Thoracic aorta (tissue), 2 donors: ENCODE measurements at regions not wholly inside any gene's neighbourhood (a gene's known extent, or its start where the extent isn't known, plus 50 kb on each side); places are given as distances from the start of the nearest gene placed in this dataset.

Experiments used
- ATAC-seq: fragments of 150-250 bp; one replicate; pipeline ENCODE4 v1.8.0; 2017; ENCODE audit warnings: low read depth; ENCODE audit not compliant: insufficient number of reproducible peaks, low FRiP score
- DNase-seq: peaks from one replicate; pipeline ENCODE4 v3.0.0-alpha.2; 2020; ENCODE audit warnings: low spot score
- H3K27ac ChIP-seq, 2 donors: fragments of 200-600 bp; sonication (generic); 1 replicate in 1 of 2; 2 replicates in 1 of 2; pipeline ENCODE4 v1.5.1; 2016; ENCODE audit warnings: mild to moderate bottlenecking in 2 of 2, moderate library complexity in 2 of 2
- H3K27me3 ChIP-seq: fragments of 200-600 bp; sonication (generic); replicated peaks from 2 replicates; pipeline ENCODE4 v1.6.0; 2016; ENCODE audit warnings: mild to moderate bottlenecking; ENCODE audit not compliant: insufficient read depth
- H3K36me3 ChIP-seq: fragments of 200-600 bp; sonication (generic); one replicate; pipeline ENCODE4 v1.5.1; 2016
- H3K4me1 ChIP-seq, 2 donors: fragments of 200-600 bp; sonication (generic); 1 replicate in 1 of 2; 2 replicates in 1 of 2; pipeline versions ENCODE4 v1.5.1 to v1.6.0; 2016; ENCODE audit warnings: low read depth in 2 of 2, mild to moderate bottlenecking in 1 of 2; ENCODE audit not compliant: control insufficient read depth in 1 of 2
- H3K4me3 ChIP-seq: fragments of 200-600 bp; sonication (generic); 2 replicates; pipeline ENCODE4 v1.5.1; 2016; ENCODE audit warnings: mild to moderate bottlenecking
- H3K9me3 ChIP-seq: fragments of 200-600 bp; sonication (generic); 2 replicates; pipeline ENCODE4 v1.5.1; 2016
- TF ChIP-seq, protein P1 (sequence below): fragments of 200-600 bp; sonication (generic); IDR thresholded peaks from one replicate; pipeline ENCODE4 v1.5.1; 2019; ENCODE audit warnings: antibody characterized with exemption

DNA sequence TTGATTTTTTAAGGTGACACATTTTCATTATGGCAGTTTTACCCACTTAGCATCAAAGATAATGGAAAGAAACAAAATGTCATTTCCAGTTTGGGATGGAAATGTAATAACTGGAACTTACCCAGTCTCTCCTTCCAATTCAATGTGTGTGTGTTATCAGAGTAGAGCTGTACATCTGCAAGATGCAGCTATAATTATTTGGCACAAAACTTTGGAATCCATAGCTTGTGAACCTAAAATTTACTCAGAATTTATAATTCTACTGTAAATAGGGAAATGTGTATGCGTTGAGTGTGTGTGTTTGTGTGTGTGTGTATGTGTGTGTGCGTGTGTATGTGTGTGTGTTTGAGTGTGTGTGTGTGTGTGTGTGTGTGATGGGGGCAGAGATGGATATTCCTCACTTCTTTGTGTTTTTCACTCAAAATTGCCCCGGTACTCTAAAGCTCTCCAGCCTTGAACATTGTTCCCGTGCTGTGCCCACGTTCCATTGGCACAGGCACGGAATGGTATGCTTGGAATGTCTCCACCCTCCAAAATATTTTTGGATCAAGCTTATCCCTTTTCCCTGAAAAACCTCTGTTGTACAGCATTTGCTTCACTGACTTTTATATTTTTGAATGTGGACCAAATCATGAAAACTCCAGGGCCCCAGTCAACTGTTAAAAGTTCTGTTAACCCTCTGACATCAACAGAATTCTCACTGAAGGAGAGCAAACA lies 150.2 kb upstream of the BMP4 start:
- H3K9me3 ChIP-seq: no peaks in the 10 kb centered on the region
- DNase-seq (no peak), ATAC-seq (peak; percentile 34)
- peak overlapping the region; percentile 29 to 75 for H3K27ac ChIP-seq
- H3K27me3 ChIP-seq: no peaks in the 10 kb centered on the region
- no peaks in the 10 kb centered on the region for H3K36me3 ChIP-seq
- H3K4me3 ChIP-seq: peak overlapping the region; percentile 30
- TF ChIP-seq, protein P1, sequence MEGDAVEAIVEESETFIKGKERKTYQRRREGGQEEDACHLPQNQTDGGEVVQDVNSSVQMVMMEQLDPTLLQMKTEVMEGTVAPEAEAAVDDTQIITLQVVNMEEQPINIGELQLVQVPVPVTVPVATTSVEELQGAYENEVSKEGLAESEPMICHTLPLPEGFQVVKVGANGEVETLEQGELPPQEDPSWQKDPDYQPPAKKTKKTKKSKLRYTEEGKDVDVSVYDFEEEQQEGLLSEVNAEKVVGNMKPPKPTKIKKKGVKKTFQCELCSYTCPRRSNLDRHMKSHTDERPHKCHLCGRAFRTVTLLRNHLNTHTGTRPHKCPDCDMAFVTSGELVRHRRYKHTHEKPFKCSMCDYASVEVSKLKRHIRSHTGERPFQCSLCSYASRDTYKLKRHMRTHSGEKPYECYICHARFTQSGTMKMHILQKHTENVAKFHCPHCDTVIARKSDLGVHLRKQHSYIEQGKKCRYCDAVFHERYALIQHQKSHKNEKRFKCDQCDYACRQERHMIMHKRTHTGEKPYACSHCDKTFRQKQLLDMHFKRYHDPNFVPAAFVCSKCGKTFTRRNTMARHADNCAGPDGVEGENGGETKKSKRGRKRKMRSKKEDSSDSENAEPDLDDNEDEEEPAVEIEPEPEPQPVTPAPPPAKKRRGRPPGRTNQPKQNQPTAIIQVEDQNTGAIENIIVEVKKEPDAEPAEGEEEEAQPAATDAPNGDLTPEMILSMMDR: no peak
- H3K4me1 ChIP-seq: peaks cover 15 to 34% of the 10 kb centered on the region in 2 donors

DNA sequence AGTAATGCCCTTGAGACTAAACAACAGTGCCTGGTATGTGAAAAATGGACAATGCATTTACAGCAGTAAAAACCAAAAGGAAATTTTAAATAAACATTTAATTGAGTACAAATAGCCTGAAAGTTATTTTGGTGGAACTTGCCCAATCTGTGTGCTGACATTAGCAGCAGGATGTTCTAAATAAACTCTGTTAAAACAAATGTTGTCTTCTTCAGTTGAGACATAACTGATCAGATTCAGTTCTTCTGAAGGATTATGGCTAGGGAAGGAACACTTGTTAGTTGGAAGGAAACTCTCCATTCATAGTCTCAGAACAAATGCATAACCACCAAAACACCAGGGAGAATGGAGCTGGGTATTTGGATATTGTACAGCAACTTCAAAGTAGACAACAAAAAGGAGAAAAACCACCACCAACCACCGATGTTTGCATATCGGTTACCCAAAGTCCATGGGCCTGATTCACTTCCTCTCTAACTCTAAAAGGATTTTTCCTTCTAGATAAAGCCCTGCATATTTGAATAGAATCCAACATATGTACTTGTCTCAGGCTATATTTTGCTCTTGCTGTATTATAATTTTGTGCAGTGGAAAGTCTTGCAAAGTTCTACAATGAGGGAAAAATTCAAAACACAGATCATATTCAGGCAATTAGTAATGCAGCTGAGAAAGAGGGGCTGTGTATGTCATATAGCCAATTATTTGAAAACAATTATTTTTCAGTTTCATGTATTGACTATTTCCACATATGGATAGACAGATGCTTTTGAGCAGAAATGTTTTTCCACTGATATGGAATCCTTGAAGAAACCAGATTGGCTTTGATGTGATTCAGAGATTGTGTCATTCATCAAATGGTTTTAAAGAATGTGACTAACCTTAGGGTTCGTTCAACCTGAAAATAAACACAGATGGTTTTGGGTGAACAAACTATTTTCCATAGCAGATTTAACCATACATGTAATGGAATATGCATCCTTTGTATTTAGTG lies 152.2 kb upstream of the BMP4 start:
- no peaks in the 10 kb centered on the region for H3K36me3 ChIP-seq
- H3K4me3 ChIP-seq: no peak overlapping the region
- no peaks in the 10 kb centered on the region for H3K27me3 ChIP-seq
- H3K4me1 ChIP-seq: peaks cover 15 to 34% of the 10 kb centered on the region in 2 donors
- ATAC-seq (no peak), DNase-seq (no peak)
- TF ChIP-seq, protein P1: no peak
- H3K27ac ChIP-seq: peak overlapping the region; percentile 31 to 50
- no peaks in the 10 kb centered on the region for H3K9me3 ChIP-seq

DNA sequence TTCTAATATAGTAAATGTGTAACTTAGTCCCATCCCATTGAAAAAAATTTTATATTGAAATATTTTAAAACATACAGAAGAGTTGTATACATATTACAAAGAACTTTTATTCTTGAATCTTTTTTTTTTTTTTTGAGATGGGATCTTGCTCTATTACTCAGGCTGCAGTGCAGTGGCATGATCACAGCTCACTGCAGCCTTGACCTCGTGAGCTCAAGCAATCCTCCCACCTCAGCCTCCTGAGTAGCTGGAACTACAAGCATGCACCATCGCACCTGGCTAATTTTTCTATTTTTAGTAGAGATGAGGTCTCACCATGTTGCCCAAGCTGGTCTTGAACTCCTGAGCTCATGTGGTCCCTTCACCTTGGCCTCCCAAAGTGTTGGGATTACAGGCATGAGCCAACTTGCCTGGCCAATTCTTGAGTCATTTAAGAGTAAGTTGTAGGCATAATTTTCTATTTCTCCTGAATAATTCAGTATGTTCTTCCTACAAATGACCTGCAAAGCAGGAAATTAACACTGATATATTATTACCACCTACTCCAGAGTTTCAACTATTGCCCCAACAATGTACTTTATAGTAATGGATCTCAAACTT lies 153.0 kb upstream of the BMP4 start:
- DNase-seq (no peak), ATAC-seq (no peak)
- H3K27me3 ChIP-seq: no peaks in the 10 kb centered on the region
- H3K36me3 ChIP-seq: no peaks in the 10 kb centered on the region
- peaks cover 15 to 34% of the 10 kb centered on the region in 2 donors for H3K4me1 ChIP-seq
- H3K4me3 ChIP-seq: no peak overlapping the region
- TF ChIP-seq, protein P1: no peak
- no peaks in the 10 kb centered on the region for H3K9me3 ChIP-seq
- H3K27ac ChIP-seq: no peak overlapping the region

DNA sequence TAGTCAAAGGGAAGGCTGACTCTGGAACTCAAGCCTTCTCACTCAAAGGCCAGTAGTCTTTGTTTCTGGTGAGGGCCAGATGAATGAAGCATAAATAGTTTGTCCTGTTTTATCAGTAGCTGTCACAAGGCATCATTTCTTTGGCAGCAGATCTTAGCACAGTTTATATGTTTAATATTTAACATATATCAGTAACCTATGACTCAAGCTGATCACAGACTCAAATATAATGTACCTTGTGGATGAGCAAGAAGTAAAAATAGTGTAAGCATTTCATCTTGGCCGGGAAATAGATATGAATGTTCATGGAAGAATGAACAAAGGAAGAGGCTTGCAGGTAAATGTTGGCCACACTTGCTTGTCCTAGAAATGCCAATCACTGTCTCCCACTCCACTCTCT lies 158.3 kb upstream of the BMP4 start:
- TF ChIP-seq, protein P1: no peak
- ATAC-seq (no peak), DNase-seq (no peak)
- no peaks in the 10 kb centered on the region for H3K9me3 ChIP-seq
- H3K36me3 ChIP-seq: no peaks in the 10 kb centered on the region
- H3K4me3 ChIP-seq: no peak overlapping the region
- H3K27me3 ChIP-seq: no peaks in the 10 kb centered on the region
- no peaks in the 10 kb centered on the region for H3K4me1 ChIP-seq
- H3K27ac ChIP-seq: no peak overlapping the region
